Mammary epithelial cell (primary cell): ENCODE measurements at regions not wholly inside any gene's neighbourhood (a gene's known extent, or its start where the extent isn't known, plus 50 kb on each side); places are given as distances from the start of the nearest gene placed in this dataset.

Source experiments
- EZH2 ChIP-seq: IDR thresholded peaks from 2 replicates; pipeline ENCODE4 v1.6.1; 2012; ENCODE audit warnings: low read length, inconsistent platforms, borderline replicate concordance
- TF ChIP-seq, protein P1 (sequence below), 2 donors: IDR thresholded peaks in 1 of 2; conservative IDR thresholded peaks in 1 of 2; 2 replicates each; pipeline ENCODE4 v1.5.1; 2011 to 2012; ENCODE audit warnings: inconsistent platforms in 2 of 2, low read length in 2 of 2, mild to moderate bottlenecking in 2 of 2, control low read depth in 1 of 2, low read depth in 1 of 2; ENCODE audit not compliant: insufficient read depth in 1 of 2; ENCODE audit errors: extremely low read depth in 1 of 2

GRCh38 chr6:2522521-2522920 lies 228.2 kb downstream of the MYLK4 start:
- TF ChIP-seq, protein P1, sequence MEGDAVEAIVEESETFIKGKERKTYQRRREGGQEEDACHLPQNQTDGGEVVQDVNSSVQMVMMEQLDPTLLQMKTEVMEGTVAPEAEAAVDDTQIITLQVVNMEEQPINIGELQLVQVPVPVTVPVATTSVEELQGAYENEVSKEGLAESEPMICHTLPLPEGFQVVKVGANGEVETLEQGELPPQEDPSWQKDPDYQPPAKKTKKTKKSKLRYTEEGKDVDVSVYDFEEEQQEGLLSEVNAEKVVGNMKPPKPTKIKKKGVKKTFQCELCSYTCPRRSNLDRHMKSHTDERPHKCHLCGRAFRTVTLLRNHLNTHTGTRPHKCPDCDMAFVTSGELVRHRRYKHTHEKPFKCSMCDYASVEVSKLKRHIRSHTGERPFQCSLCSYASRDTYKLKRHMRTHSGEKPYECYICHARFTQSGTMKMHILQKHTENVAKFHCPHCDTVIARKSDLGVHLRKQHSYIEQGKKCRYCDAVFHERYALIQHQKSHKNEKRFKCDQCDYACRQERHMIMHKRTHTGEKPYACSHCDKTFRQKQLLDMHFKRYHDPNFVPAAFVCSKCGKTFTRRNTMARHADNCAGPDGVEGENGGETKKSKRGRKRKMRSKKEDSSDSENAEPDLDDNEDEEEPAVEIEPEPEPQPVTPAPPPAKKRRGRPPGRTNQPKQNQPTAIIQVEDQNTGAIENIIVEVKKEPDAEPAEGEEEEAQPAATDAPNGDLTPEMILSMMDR (conservative IDR thresholded peaks at IDR 0.05 in 1 of 2, IDR thresholded peaks at IDR 0.05 in 1 of 2; ENCODE audit: extremely low read depth in 1 of 2, insufficient read depth in 1 of 2, low read depth in 1 of 2, low read length in 2 of 2), result no peak
- no peak for TF ChIP-seq EZH2
